ENCODE measurements at regions not wholly inside any gene's neighbourhood (a gene's known extent, or its start where the extent isn't known, plus 50 kb on each side); places are given as distances from the start of the nearest gene placed in this dataset.
"Not testable (repeated sequence)": the region's sequence is repeated elsewhere in the genome, so short reads cannot be mapped to it uniquely, and the experiment has no call there.

- H3K27ac ChIP-seq (ENCODE audit: low read depth in 2 of 2, low read length in 2 of 2): no peak overlapping the region
- H3K4me3 ChIP-seq (ENCODE audit: low read length in 3 of 3): no peak overlapping the region
- no peaks in the 10 kb centered on the region for H3K4me1 ChIP-seq (ENCODE audit: control insufficient read depth in 2 of 3, insufficient read depth in 2 of 3, low read depth in 1 of 3, low read length in 3 of 3)
- TF ChIP-seq CTCF (IDR thresholded peaks at IDR 0.05; ENCODE audit: borderline replicate concordance, extremely low read depth, insufficient read depth): no peak
- H3K9ac ChIP-seq (ENCODE audit: low read length in 3 of 3): no peak overlapping the region
- no peaks in the 10 kb centered on the region for H3K27me3 ChIP-seq (ENCODE audit: control insufficient read depth, insufficient read depth, low read length)
- H3K9me3 ChIP-seq (ENCODE audit: control insufficient read depth in 2 of 3, insufficient read depth in 1 of 3, low read length in 3 of 3): no peaks in the 10 kb centered on the region
- DNase-seq: no peak
- intact Hi-C loops (cut with DNase I): no loop called here
- no peaks in the 10 kb centered on the region for H3K36me3 ChIP-seq (ENCODE audit: control insufficient read depth in 2 of 3, insufficient read depth in 3 of 3, low read length in 3 of 3)
- no peak for FAIRE-seq
Measured at GRCh38 chr1:184183919-184184318, 132.4 kb downstream of the TSEN15 start.

- H3K9ac ChIP-seq (ENCODE audit: low read length in 3 of 3); H3K4me3 ChIP-seq (ENCODE audit: low read length in 3 of 3); H3K27me3 ChIP-seq (ENCODE audit: control insufficient read depth, insufficient read depth, low read length); H3K36me3 ChIP-seq (ENCODE audit: control insufficient read depth in 2 of 3, insufficient read depth in 3 of 3, low read length in 3 of 3); H3K27ac ChIP-seq (ENCODE audit: low read depth in 2 of 2, low read length in 2 of 2); DNase-seq; H3K4me1 ChIP-seq (ENCODE audit: control insufficient read depth in 2 of 3, insufficient read depth in 2 of 3, low read depth in 1 of 3, low read length in 3 of 3); FAIRE-seq; H3K9me3 ChIP-seq (ENCODE audit: control insufficient read depth in 2 of 3, insufficient read depth in 1 of 3, low read length in 3 of 3); intact Hi-C loops (cut with DNase I): not testable (repeated sequence)
Measured at GRCh38 chr1:184184614-184185013, 133.1 kb downstream of the TSEN15 start.

GRCh38 chr1:184185347-184185746, 133.8 kb downstream of the TSEN15 start:
- Histone ChIP-seq H3K4me3 (ENCODE audit: low read length in 3 of 3) (no peak overlapping the region), H3K4me1 (ENCODE audit: control insufficient read depth in 2 of 3, insufficient read depth in 2 of 3, low read depth in 1 of 3, low read length in 3 of 3) (no peaks in the 10 kb centered on the region), H3K9me3 (ENCODE audit: control insufficient read depth in 2 of 3, insufficient read depth in 1 of 3, low read length in 3 of 3) (no peaks in the 10 kb centered on the region), H3K9ac (ENCODE audit: low read length in 3 of 3) (no peak overlapping the region), H3K27me3 (ENCODE audit: control insufficient read depth, insufficient read depth, low read length) (no peaks in the 10 kb centered on the region), H3K27ac (ENCODE audit: low read depth in 2 of 2, low read length in 2 of 2) (no peak overlapping the region), H3K36me3 (ENCODE audit: control insufficient read depth in 2 of 3, insufficient read depth in 3 of 3, low read length in 3 of 3) (no peaks in the 10 kb centered on the region)
- intact Hi-C loops (cut with DNase I): no loop called here
- DNase-seq (no peak), FAIRE-seq (no peak)
- TF ChIP-seq CTCF (IDR thresholded peaks at IDR 0.05; ENCODE audit: borderline replicate concordance, extremely low read depth, insufficient read depth): no peak

GRCh38 chr1:184186167-184186566, 134.6 kb downstream of the TSEN15 start:
- peaks cover 0 to 3% (median 0%) of the 10 kb centered on the region in 3 donors for H3K4me1 ChIP-seq (ENCODE audit: control insufficient read depth in 2 of 3, insufficient read depth in 2 of 3, low read depth in 1 of 3, low read length in 3 of 3)
- no peaks in the 10 kb centered on the region for H3K9me3 ChIP-seq (ENCODE audit: control insufficient read depth in 2 of 3, insufficient read depth in 1 of 3, low read length in 3 of 3)
- intact Hi-C loops (cut with DNase I): no loop called here
- FAIRE-seq: no peak
- TF ChIP-seq CTCF (IDR thresholded peaks at IDR 0.05; ENCODE audit: borderline replicate concordance, extremely low read depth, insufficient read depth): no peak
- no peak for DNase-seq
- H3K4me3 ChIP-seq (ENCODE audit: low read length in 3 of 3): no peak overlapping the region
- no peaks in the 10 kb centered on the region for H3K36me3 ChIP-seq (ENCODE audit: control insufficient read depth in 2 of 3, insufficient read depth in 3 of 3, low read length in 3 of 3)
- no peak overlapping the region for H3K27ac ChIP-seq (ENCODE audit: low read depth in 2 of 2, low read length in 2 of 2)
- H3K27me3 ChIP-seq (ENCODE audit: control insufficient read depth, insufficient read depth, low read length): no peaks in the 10 kb centered on the region
- H3K9ac ChIP-seq (ENCODE audit: low read length in 3 of 3): no peak overlapping the region

Data from kidney (tissue), 13 donors.